ENCODE measurements at regions not wholly inside any gene's neighbourhood (a gene's known extent, or its start where the extent isn't known, plus 50 kb on each side); places are given as distances from the start of the nearest gene placed in this dataset.
"Not testable (repeated sequence)": the region's sequence is repeated elsewhere in the genome, so short reads cannot be mapped to it uniquely, and the experiment has no call there.

DNA sequence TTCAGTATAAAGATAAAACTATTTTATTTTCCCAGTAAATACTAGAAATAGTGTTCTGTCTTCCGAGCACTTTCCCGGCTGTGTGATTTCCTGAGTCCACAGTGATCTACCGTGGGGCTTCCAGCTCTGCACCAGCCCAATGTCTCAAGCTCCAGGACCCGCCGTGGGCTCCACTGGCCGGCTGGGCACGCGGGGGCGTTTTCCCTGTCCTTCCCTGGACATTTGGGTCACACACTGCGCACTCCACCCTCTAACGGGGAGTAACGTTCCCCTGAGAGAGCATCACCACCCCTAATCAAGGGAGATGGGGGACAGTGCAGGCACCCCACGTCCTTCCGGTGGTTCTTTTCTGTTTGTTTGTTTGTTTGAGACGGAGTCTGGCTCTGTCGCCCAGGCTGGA is 844.6 kb upstream of the FRG1 start:
- no peak for DNase-seq (ENCODE audit: low read depth)

DNA sequence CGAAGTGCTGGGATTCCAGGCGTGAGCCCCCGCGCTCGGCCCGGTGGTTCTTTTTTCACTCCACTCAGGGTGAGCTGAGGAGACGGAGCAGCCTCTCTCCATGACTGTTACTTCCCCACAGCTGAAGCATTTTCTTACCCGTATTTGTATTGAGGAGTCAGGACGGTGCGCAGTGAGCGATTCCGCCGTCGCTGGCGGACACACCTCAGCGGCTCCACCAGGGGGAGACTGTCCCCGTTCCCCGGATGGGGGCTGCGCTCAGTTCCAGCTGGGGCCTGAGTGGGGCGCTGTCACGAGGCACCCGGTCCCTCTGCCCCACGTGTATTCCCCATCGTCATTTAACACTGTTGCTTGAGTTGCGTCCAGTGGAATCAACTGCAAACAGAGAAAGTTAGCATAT is 844.0 kb upstream of the FRG1 start:
- DNase-seq (ENCODE audit: low read depth), result no peak

DNA sequence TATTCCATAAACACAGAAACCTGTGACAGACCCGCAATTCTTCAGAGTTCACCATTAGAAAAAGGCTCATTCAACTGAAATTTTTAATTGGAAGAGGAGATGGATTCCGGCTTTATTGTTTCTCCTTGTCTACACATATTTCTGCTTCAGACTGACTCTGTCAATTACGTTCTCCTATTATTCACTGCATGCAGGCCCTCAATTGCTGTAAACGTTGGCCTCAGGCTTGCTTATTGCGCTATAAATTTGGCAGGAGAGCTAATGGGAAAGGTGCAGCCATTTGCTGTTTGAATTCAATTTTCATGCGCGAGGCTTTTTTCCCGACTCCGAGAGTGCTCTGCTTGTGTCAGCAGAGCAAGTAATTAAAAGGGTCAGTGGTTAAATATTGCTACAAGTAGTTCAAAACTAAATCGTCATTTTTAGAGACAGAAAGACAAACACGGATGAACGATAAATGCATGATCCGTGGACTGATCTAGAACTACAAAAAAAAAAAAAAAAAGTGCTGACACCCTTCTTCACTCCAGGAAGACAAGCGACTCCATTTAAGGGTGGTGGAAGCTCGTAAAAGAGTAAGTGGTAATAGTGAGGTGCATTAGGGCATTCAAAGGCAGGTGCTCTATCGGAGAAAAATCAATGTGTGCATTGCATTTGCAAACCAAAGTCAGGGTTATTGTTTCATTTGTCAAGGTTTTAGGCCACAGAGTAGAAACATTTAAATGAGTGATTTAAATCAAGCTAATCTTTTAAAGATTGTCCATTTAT is 841.6 kb upstream of the FRG1 start:
- DNase-seq (ENCODE audit: low read depth), result no peak

DNA sequence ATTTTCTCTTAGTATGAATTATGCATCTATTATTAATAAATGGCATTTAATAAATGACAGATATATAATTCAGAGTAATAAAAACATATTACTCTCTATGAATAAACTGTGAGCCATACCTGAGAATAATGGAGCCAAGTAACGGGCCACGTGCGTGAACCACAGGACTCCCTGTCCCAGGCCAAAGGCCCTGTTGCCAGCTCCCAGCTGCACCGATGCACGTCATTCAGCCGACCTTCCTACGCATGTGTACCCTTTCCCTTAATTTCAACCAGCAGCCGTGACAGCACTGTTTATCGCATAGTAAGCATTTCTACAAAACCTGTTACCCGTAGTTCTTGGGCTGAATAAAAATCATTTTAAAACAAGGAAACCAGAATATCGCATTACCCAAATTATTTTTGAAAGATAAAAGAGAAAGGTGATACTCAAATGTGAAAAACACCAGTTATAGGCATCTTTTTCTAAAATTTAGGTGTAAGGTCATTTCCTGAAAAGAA is 827.2 kb upstream of the FRG1 start:
- DNase-seq (ENCODE audit: low read depth), result no peak

DNA sequence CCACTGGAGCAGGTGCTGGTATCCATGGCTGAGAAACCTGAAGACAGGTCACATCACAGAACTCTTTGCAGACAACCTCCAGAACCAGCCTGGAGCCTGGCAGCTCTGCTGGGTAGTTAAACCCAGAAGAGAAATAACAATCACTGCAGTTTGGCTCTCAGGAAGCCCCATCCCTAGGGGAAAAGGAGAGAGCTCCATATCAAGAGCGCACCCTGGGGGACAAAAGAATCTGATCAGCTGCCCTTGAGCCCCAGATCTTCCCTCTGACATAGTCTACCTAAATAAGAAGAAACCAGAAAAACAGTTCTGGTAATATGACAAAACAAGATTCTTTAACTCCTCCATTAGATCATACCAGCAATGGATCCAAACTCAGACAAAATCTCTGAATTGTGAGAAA is 823.2 kb upstream of the FRG1 start:
- DNase-seq (ENCODE audit: low read depth), result no peak

DNA sequence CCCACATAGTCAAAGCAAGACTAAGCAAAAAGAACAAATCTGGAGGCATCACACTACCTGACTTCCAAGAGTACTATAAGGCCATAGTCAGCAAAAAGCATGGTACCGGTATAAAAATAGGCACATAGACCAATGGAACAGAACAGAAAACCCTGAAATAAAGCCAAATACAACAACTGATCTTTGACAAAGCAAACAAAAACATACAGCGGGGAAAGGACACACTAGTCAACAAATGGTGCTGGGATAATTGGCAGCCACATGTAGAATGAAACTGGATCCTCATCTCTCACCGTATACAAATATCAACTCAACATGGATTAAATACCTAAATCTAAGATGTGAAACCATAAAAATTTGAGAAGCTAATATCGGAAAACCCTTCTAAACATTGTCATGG is 819.3 kb upstream of the FRG1 start:
- DNase-seq (ENCODE audit: low read depth), result no peak

DNA sequence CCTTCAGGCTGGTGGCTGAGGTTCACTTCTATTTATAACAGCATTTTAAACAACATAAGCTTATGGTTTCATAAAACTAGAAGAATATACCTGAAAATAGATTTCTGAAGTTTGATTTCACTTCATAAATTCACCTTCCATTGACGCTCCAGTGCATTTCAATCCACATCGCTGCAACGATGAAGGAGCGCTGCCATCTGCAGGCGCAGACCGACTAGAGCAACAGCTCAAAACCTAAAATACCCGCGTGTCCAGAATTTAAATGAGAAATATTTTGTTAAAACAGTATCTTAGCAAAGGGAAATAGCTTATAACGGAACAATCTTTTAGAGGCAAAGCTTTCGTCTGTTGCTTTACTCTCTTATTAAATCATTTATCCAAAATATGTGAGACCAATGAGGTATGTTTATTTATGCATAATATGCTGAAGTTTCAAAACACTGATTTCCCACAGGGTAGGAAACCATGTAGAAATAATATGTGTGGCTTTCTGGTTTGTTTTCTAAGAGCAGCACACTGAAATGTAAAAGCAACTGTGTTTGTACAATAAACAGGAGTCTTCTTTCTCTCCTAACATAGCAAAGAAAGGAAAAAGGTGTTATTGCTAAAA is 816.4 kb upstream of the FRG1 start:
- DNase-seq (ENCODE audit: low read depth), result no peak

DNA sequence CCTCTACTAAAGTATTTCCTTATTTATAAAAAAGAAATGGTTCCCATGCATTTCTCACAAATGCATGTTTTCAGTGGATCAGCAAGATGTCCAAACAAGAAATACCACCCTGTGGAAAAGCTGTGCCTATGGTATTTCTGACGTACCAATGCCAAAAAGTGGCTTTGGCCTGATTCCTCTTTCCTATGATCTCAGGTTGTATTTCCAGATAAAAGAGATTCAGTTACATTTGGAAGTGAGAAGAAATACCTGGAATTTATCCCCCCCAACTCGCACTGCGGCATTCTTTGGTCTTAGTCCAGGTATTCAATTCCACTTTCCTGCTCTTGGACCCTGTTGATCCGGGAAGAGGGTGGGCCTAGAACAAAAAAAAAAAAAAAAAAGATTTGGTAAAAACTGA is 815.9 kb upstream of the FRG1 start:
- no peak for DNase-seq (ENCODE audit: low read depth)

DNA sequence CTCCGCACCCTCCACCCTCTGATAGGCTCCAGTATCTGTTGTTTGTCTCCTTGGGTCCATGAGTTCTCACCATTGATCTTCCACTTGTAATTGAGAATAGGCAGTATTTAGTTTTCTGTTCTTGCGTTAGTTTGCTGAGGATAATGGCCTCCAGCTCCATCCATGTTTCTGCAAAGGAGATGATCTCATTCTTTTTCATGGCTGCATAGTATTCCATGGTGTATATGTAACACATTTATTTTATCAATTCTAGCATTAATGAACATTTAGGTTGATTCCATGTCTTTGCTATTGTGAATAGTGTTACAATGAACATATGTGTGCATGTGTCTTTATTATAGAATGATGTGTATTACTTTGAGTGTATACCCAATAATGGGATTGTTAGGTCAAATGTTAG is 814.6 kb upstream of the FRG1 start:
- DNase-seq (ENCODE audit: low read depth), result no peak

DNA sequence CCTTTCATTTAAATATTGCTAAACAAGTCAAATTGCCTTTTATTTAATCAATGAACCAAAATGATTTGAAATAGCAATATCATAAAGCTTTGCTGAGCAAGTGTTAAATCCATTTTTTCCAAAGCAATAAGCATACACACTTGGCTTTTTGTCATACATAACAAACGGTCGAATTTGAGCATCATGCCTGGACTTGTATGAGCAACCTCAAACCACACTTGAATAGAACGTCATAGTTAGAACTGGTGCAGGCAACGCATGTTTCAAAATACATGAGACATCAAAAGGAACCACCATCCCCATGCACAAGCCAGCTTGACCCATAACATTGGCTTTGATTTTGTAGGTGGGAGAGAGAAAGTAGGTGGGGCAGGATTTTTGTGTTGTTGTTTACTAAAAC is 812.3 kb upstream of the FRG1 start:
- no peak for DNase-seq (ENCODE audit: low read depth)

DNA sequence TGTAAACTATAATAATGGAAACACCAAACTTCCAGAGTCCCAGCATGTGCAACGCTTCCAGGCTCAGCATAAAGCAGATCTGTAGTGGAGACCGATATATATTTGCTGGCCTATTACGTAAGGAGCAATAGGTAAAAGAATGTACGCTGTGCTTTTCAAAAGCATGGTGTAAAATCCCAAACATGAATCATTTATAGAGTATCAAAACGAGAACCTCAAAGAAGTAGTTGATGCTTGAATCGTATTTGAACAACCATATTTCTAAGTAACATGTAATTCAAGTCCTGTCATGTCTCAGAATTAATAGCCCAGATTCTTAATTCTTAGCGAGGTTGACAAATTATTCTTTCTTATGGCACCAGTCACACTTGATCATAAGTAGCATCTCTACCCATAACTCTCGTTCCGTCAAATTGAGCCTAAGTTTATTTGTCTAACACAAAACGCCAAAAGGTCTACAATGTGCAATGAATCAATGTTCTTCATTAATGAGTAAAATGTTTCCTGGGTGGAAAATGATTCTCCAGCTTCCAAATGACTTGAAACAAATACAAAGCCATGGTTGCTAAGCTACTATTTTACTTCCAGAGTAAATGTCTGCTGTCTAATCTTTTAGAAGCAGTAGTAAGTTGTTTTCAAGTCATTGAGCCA is 811.5 kb upstream of the FRG1 start:
- no peak for DNase-seq (ENCODE audit: low read depth)

DNA sequence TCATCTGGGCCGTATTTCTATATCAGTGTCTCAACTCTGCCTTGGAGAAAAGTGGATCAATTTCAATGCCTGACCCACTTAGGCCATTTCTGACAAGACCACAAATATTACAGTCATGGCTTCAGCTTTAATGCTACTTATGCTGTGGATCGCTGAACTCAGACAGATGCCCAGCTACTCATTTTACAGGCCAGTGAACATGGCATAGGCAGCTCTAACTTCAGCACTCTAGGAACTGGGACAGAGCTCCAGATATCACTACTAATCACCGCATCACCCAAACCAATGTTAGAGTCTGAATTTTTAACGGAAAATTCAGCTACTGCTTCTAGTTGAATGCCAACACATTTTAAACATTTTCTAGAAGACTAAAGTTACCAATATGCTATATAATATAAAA is 809.6 kb upstream of the FRG1 start:
- no peak for DNase-seq (ENCODE audit: low read depth)

DNA sequence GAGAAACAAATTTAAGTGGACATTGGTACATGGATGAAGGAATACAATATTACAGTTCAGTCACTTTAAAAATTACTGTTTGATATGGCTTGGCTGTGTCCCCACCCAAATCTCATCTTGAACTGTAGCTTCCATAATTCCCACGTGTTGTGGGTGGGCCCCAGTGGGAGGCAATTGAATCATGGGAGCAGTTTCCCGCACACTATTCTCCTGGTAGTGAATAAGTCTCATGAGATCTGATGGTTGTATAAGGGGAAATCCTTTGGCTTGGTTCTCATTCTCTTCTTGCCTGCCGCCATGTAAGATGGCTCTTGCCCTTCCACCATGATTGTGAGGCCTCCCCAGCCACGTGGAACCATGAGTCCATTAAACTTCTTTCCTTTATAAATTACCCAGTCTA is 804.2 kb upstream of the FRG1 start:
- no peak for DNase-seq (ENCODE audit: low read depth)

DNA sequence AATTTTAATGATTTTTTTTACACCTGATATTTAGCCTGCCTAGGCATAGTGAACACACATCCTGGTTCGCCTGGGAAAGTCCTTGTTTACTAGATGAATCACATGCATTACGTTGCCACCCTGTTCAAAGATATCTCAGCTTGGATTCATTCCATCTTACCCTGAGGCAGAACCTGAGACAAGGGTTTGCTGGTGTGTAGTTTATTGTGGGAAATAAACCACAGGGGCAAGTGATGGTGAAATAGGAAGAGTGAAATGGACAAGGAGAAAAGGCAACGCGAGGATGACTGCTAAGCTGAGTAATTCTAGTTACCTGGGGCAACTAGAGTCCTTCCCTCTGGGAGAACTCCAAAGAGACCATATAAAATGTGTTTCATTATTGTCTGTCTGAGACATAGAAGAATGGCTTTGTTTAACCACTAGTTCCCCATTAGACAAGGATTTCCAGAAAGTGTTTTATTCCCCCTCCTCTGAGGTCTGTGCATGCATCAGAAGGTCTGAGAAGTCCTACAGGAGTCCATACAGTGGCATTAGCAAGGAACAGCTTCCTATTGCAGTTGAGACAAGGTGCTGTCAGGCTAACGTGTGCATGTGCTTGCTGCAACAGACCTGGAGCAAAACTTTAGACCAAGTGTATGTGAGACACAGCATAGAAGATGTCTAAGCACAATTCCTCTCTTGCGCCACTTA is 797.3 kb upstream of the FRG1 start:
- no peak for DNase-seq (ENCODE audit: low read depth)

DNA sequence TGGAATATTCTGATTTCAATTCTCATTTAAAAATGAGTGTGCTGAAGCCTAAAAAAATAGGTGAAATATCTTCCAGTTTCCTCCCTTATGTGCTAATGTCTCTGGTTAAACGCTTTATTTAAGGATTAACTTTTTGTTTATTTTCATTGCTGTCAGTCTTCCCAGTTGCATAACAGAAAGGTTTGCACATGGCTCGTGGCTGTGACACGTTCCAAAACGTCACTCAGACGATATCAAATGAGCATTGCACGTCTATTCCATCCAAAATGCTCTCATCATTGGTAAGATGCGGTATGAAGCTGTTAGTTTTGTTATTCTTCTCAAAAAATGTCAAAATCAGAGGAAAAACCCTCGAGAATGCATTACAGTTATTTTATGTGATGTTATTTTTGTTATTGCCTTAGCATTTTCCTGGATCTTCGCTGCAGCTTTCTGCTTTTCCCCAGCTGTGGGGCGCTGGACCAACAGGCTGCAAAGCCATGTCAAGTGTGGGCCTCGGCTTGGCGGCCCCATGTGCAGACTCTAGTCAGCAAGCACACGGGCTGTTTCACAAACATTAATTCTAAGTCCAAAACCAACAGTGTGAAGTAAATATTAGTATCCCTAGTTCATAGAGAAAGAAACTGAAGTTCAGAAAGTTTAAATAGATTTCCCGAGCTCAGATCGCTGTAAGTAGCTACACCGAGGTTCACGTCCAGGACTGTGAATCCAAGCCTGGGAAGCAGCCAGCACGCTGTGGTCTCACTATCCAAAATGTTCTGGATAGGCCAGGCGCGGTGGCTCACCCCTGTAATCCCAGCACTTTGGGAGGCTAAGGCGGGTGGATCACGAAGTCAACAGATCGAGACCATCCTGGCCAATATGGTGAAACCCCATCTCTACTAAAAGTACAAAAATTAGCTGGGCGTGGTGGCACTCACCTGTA is 793.4 kb upstream of the FRG1 start:
- DNase-seq (ENCODE audit: low read depth), result no peak

DNA sequence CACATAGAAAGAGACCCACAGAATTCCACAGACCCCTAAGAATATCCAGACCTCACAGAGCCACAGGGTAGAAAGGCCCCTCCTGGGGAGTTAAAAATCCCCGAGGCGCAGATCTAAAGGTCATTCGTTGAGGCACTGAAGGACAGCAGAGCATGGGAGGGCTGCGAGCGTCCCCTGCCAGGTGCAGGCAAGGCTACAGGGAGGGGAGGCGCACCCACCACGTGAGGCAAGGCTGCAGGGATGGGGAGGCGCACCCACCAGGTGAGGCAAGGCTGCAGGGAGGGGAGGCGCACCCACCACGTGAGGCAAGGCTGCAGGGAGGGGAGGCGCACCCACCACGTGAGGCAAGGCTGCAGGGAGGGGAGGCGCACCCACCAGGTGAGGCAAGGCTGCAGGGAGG is 785.6 kb upstream of the FRG1 start:
- DNase-seq (ENCODE audit: low read depth), result not testable (repeated sequence)

DNA sequence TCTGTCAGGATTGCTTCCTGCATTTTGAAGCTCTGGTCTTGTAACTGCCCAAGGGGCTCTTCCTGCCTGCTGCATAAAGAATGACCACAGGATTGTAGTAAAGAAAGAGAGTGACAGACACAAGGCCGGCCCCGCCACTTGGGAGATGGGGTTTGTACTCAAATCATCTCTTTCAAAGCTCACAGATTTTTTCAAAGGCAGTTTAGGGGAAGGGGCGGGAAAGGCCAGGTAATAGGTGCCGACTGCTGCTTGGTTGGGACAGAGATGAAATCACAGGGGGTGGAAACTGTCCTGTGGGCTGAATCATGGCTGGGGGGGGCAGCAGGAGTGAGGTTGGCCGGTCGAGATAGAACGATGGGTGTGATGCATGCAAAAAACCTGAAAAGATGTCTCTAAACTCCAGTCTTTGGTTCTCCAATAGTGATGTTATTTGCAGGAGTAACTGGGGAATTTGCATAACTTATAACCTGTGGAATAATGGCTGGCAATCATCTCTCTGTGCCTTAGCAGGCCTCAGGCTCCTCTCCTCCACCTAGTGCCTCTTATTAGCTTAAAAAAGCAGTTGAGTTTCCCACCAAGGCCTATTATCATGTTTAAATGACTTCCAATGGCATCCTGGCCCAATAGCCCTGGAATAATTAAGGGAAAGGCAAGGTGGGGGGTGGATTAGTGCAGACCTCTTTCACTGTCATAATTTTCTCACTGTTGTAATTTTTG is 778.4 kb upstream of the FRG1 start:
- no peak for DNase-seq (ENCODE audit: low read depth)

DNA sequence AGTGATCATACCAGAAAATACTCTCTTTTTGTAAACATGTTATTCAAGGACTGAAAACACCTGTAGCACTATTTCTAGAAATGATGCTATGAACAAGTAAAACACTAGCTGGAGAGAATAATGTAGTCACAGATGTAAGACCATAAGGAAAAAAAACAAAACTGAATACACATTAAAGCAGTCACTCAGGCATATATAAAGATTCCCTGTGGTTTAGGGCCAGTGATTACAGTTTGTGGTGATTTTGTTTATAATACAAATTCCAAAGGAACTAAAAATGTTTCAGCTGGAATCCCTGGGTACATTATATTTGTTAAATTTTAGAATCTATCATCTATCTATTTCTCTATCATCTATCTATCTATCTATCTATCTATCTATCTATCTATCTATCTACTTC is 777.8 kb upstream of the FRG1 start:
- DNase-seq (ENCODE audit: low read depth), result no peak

DNA sequence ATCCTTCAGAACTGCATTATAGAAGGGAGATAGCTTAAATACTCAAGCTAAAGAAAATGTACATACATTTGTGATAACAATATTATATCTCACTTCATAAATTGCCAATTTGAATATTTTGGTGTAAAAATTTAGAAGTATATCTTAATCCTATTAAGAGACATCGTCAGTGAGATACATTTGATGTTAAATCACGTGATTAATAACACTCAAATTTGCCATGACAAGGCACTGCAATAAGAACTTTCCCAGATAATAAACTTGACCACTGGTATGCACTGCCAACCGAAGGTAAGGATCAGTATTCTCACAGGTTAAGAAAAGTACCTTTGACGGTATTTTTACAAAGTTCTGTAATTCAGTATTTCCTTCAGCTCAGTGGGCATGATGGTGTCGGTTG is 764.7 kb upstream of the FRG1 start:
- DNase-seq (ENCODE audit: low read depth), result no peak

DNA sequence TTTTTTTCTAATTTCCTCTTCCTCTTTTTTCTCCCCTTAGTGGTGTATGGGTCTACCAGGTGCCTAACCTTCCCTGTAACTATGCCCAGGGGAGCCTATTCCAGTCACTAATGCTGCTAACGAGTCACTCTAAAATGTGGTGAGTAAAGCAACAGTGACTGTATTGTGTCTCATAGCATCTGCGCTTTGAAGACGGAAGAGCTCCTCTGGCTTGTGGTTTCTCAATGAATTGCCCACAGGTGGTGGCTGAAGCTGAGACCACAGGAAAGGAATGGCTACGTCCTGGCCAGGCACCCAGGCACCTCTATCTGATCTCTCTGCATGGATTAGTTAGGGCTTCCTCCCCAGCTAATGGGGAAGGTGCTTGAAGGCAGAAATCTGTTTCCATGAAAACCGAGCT is 763.5 kb upstream of the FRG1 start:
- DNase-seq (ENCODE audit: low read depth), result no peak

DNA sequence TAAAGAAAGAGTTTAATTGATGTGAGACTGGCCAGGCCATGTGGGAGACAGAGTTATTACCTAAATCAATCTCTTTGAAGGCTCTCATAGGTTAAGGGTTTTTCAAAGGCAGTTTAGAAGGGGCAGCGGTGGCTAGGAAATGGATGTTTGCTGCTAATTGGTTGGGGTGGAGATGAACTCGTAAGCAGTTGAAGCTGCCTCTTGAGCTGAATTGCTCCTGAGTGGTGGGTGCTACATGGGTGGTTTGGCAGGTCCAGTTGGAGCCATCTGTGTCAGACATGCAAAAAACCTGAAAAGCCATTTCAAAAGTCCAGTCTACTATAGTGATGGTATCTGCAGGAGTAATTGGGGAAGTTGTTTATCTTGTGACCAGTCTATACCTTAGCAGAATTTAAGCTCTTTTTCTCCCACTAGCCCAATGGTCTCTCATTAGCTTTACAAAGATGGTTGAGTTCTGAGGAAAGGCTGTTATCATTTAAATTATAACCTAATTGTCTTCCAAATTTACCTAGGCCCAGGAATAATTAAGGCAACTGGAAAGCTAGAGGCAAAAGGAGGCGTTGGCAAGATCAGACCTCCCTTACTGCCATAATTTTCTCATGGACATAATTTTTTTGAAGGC is 762.4 kb upstream of the FRG1 start:
- no peak for DNase-seq (ENCODE audit: low read depth)
